Activated B cell treated with CpG ODN at 0.5 μM for 24 hours (primary cell): ENCODE measurements at regions not wholly inside any gene's neighbourhood (a gene's known extent, or its start where the extent isn't known, plus 50 kb on each side); places are given as distances from the start of the nearest gene placed in this dataset.

Experiments
- ATAC-seq: fragments of 200-7000 bp; cut with Tn5 transposase; one replicate; pipeline ENCODE4 v1.10.0; 2021; ENCODE audit warnings: low read depth, mild to moderate bottlenecking, moderate library complexity
- CTCF ChIA-PET: fragments of 350-600 bp; sonication (Branson Sonifier 250); formaldehyde crosslinking; loops from one replicate; lab custom pipeline; 2021; ENCODE audit warnings: antibody characterized with exemption; lab: Charles Lee
- POLR2A ChIA-PET: fragments of 350-600 bp; sonication (Branson Sonifier 250); formaldehyde crosslinking; loops from one replicate; lab custom pipeline; 2021; ENCODE audit warnings: antibody characterized with exemption; lab: Charles Lee
- DNase-seq: peaks from one replicate; pipeline ENCODE4 v3.0.0; 2022
- H3K27ac Mint-ChIP-seq: one replicate; pipeline ENCODE4 v1.8.0; 2020; ENCODE audit warnings: mixed read lengths
- H3K27me3 Mint-ChIP-seq: one replicate; pipeline ENCODE4 v1.8.0; 2021; ENCODE audit warnings: mixed read lengths
- H3K36me3 Mint-ChIP-seq: one replicate; pipeline ENCODE4 v1.8.0; 2021; ENCODE audit warnings: low read depth, mixed read lengths
- H3K4me1 Mint-ChIP-seq: one replicate; pipeline ENCODE4 v1.8.0; 2021; ENCODE audit warnings: mixed read lengths
- H3K4me3 Mint-ChIP-seq: one replicate; pipeline ENCODE4 v1.8.0; 2020; ENCODE audit warnings: mild to moderate bottlenecking, mixed read lengths
- H3K9me3 Mint-ChIP-seq: one replicate; pipeline ENCODE4 v1.8.0; 2020; ENCODE audit warnings: mixed read lengths
- intact Hi-C: fragments of 100-400 bp; cut with micrococcal nuclease; formaldehyde crosslinking; loops from one replicate; pipeline ENCODE4 v1.15.1; 2024
- TF ChIP-seq, protein P1 (sequence below): fragments of 200-600 bp; IDR thresholded peaks from one replicate; pipeline ENCODE4 v1.8.0; 2022; ENCODE audit warnings: antibody characterized with exemption, mild to moderate bottlenecking

DNA sequence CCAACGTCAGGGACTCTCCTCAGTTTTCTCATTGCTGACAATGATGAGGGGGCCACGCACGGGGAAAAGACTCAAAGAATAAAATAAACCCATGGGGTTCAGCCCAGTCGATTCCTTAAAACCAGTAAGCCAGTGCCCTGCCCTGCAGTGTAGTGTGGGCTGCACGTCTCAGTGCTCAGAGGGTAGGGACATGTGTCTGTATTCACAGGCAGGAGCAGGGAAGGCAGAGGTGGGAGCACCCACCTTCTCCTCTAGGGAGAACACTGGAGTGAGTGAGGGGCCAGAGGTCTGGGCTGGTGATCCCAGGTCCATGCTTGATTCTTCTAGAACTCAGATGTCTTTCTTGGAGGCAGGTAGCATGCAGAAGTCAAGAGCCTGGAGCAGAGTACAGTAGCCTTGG, 303.6 kb downstream of the MATN1 start:
- intact Hi-C loops = no loop called here
- Mint-ChIP-seq H3K27me3 (peaks cover 28% of the 10 kb centered on the region), H3K4me1 (no peaks in the 10 kb centered on the region), H3K4me3 (no peak overlapping the region), H3K27ac (no peak overlapping the region), H3K36me3 (no peaks in the 10 kb centered on the region), H3K9me3 (peaks cover 3% of the 10 kb centered on the region)
- CTCF ChIA-PET = no interaction called here
- ATAC-seq = no peak
- DNase-seq = no peak
- TF ChIP-seq, protein P1, sequence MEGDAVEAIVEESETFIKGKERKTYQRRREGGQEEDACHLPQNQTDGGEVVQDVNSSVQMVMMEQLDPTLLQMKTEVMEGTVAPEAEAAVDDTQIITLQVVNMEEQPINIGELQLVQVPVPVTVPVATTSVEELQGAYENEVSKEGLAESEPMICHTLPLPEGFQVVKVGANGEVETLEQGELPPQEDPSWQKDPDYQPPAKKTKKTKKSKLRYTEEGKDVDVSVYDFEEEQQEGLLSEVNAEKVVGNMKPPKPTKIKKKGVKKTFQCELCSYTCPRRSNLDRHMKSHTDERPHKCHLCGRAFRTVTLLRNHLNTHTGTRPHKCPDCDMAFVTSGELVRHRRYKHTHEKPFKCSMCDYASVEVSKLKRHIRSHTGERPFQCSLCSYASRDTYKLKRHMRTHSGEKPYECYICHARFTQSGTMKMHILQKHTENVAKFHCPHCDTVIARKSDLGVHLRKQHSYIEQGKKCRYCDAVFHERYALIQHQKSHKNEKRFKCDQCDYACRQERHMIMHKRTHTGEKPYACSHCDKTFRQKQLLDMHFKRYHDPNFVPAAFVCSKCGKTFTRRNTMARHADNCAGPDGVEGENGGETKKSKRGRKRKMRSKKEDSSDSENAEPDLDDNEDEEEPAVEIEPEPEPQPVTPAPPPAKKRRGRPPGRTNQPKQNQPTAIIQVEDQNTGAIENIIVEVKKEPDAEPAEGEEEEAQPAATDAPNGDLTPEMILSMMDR = no peak
- POLR2A ChIA-PET = no interaction called here

DNA sequence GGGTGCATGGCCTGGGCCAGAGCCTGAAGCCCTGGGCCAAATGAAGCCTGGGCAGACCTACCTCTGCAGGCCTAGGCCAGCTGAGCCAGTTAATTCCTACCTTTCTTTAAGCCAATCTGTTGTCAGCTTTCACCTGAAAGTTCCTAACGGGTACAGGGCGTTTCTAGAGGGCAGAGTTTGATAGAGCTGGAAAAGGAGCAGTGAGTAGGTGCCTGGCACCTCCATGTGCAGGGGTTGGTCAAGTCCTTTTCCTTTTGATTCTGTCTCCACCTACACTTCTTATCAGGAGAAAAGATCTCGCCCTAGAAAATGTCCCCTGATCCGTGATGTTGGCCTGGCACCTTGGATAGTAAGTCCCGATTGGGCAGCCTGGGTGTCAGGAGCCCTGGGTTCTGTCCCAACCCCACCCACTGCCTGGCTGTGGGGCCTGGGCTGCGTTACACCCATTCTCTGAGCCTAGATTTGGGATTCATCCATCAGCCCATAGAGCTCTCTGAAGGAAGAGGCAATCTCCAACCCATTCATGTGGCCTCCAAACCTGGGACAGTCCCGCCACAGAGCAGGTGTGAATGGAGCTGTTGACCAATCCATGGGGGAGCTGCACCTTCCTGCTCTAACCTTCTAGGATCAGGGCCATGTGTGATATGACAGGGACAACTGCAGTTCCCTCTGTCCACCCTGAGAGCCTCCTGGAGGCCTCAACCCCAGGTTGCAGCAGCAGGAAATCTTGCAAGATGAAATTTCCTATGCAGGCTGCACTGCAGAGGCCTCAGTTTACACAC, 304.3 kb downstream of the MATN1 start:
- ChIA-PET POLR2A (no interaction called here), CTCF (no interaction called here)
- no peak for DNase-seq
- Mint-ChIP-seq H3K9me3 (peaks cover 3% of the 10 kb centered on the region), H3K4me3 (no peak overlapping the region), H3K4me1 (no peaks in the 10 kb centered on the region), H3K27ac (no peak overlapping the region), H3K36me3 (no peaks in the 10 kb centered on the region), H3K27me3 (peaks cover 25% of the 10 kb centered on the region)
- intact Hi-C loops = no loop called here
- TF ChIP-seq, protein P1 = no peak
- no peak for ATAC-seq

DNA sequence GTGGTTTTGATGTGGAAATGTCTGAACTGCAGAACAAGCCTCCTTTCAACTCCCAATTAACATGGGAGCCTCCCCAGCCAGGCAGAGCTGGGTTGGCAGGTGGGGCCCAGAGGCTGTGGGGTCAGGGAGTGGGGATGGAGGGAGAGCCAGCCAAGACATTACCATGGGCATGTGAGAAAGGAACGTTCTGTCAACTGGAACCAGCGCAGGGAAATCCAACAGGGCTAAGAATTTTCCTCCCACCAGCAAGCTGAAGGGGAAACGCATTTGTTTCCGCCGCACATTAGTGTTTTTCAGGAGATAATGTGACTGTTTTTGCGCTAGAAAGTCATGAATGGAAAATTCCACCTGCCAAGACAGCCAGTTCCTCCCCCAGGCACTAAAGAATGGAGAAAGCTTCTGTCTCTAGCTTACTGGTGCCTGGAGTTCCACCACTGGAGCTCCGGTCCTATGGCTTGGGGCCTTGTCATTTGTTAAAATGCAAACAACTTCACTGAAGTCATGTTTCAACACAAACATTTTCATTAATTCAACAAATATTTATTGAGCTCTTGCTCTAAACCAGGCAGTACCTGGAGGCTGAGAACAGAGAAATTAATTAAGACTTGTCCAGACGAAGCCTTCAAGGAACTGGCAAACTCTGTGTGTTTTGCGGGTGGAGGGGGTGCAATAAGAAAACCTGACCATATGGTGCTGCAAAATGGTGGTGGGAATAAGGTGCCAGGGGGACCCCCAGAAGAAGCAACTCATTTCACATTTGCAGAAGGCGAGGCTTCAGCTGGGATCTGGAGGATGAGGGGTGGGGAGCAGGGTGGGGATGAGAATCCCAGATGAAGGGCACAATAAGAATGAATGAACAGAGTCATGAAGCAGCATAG, 305.1 kb downstream of the MATN1 start:
- TF ChIP-seq, protein P1 = no peak
- Mint-ChIP-seq H3K27me3 (peaks cover 28% of the 10 kb centered on the region), H3K4me1 (no peaks in the 10 kb centered on the region), H3K27ac (no peak overlapping the region), H3K9me3 (peaks cover 2% of the 10 kb centered on the region), H3K36me3 (no peaks in the 10 kb centered on the region), H3K4me3 (no peak overlapping the region)
- CTCF ChIA-PET = no interaction called here
- POLR2A ChIA-PET = no interaction called here
- intact Hi-C loops = no loop called here
- no peak for ATAC-seq
- DNase-seq = no peak

DNA sequence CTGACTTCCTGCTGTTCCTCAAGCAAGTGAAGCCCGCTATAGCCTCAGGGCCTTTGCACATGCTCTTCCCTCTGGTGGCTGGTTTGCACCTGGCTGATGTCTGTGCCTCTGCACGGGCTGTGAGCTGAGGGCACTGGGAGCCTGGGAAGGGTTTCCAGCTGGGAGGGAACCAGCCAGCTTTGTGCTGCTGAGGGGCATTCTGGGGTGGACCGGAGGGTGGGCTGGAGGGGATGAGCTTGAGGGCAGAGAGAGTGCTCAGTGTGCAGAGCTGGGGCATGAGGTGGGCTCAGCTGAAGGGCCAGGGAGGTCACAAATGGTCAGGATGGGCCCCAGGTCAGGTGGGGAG, 305.7 kb downstream of the MATN1 start:
- H3K9me3 Mint-ChIP-seq = no peaks in the 10 kb centered on the region
- TF ChIP-seq, protein P1 = no peak
- H3K4me3 Mint-ChIP-seq = no peak overlapping the region
- intact Hi-C loops = no loop called here
- ChIA-PET CTCF (no interaction called here), POLR2A (no interaction called here)
- peaks cover 31% of the 10 kb centered on the region for H3K27me3 Mint-ChIP-seq
- DNase-seq (no peak), ATAC-seq (no peak)
- no peaks in the 10 kb centered on the region for H3K4me1 Mint-ChIP-seq
- H3K36me3 Mint-ChIP-seq = no peaks in the 10 kb centered on the region
- H3K27ac Mint-ChIP-seq = no peak overlapping the region

DNA sequence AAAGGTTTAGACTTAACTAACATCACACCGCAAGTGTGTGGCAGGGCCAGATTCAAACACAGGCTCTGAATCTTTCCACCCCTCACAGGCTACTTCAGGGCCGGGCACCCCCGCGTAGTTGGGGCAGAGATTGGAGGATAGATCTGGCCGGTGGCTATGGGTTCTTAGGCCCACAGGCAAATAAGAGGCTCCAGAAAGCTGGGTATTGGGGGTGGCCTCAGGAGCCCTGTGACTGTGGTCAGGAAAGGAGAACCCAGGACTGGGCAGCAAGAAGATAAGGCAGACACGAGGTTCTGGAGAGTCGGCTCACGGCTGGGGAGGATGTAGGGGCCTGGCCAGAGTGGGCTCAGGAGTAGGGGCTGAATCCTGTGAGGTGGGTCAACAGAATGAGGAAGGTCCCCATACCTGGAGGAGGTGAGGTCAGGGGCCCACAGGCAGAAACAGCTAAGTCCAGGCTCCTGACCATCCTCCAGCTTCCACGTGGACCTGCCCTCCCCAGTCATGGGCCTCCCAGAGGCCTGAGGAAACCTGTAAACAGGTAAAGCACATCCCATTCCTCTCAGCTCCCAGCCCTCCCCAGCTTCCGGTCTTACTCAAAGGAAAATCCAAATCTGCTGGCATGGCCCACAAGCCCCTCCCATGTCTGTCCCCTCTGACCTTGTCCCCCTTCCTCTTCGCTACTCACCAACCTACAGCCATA, 306.2 kb downstream of the MATN1 start:
- no peak for ATAC-seq
- H3K36me3 Mint-ChIP-seq = no peaks in the 10 kb centered on the region
- H3K4me3 Mint-ChIP-seq = no peak overlapping the region
- no peak overlapping the region for H3K27ac Mint-ChIP-seq
- POLR2A ChIA-PET = no interaction called here
- DNase-seq = no peak
- H3K4me1 Mint-ChIP-seq = no peaks in the 10 kb centered on the region
- H3K9me3 Mint-ChIP-seq = no peaks in the 10 kb centered on the region
- intact Hi-C loops = no loop called here
- CTCF ChIA-PET = interaction anchor here (0.9 kb wide), 1 partner anchor 10 kb away, joined by 3 read pairs; no protein-coding TSS in a partner anchor
- TF ChIP-seq, protein P1 = no peak
- peaks cover 31% of the 10 kb centered on the region for H3K27me3 Mint-ChIP-seq
